Mucosa of rectum (tissue), 2 donors: ENCODE measurements at regions not wholly inside any gene's neighbourhood (a gene's known extent, or its start where the extent isn't known, plus 50 kb on each side); places are given as distances from the start of the nearest gene placed in this dataset.

Experiments
- H3K27ac ChIP-seq, 2 donors: one replicate each; pipeline ENCODE4 v1.7.0; 2013; ENCODE audit warnings: inconsistent platforms in 2 of 2, low read depth in 2 of 2, low read length in 2 of 2
- H3K27me3 ChIP-seq, 2 donors: one replicate each; pipeline ENCODE4 v1.7.0; 2013; ENCODE audit warnings: low read length in 2 of 2; ENCODE audit not compliant: control insufficient read depth in 2 of 2, insufficient read depth in 2 of 2
- H3K36me3 ChIP-seq, 2 donors: one replicate each; pipeline ENCODE4 v1.7.0; 2013; ENCODE audit warnings: low read length in 2 of 2; ENCODE audit not compliant: control insufficient read depth in 2 of 2, insufficient read depth in 2 of 2
- H3K4me1 ChIP-seq, 2 donors: one replicate each; pipeline ENCODE4 v1.7.0; 2013; ENCODE audit warnings: low read length in 2 of 2, mild to moderate bottlenecking in 1 of 2; ENCODE audit not compliant: control insufficient read depth in 2 of 2, insufficient read depth in 2 of 2
- H3K4me3 ChIP-seq, 2 donors: one replicate each; pipeline ENCODE4 v1.7.0; 2013; ENCODE audit warnings: low read length in 2 of 2
- H3K9ac ChIP-seq, 2 donors: one replicate each; pipeline ENCODE4 v1.7.0; 2013; ENCODE audit warnings: low read length in 2 of 2, low read depth in 1 of 2, mild to moderate bottlenecking in 1 of 2
- H3K9me3 ChIP-seq, 2 donors: one replicate each; pipeline ENCODE4 v1.7.0; 2013; ENCODE audit warnings: low read length in 2 of 2; ENCODE audit not compliant: control insufficient read depth in 2 of 2
- donor health status: healthy.
- donor health status: Normal muscosa, but diverticular disease.

GRCh38 chr7:69504733-69505420, 93.4 kb upstream of the AUTS2 start:
- Histone ChIP-seq H3K9me3 (no peaks in the 10 kb centered on the region), H3K36me3 (no peaks in the 10 kb centered on the region), H3K27ac (no peak overlapping the region), H3K27me3 (no peaks in the 10 kb centered on the region), H3K4me3 (no peak overlapping the region), H3K4me1 (no peaks in the 10 kb centered on the region), H3K9ac (no peak overlapping the region)

GRCh38 chr7:69508736-69509135, 89.5 kb upstream of the AUTS2 start:
- Histone ChIP-seq H3K27ac (no peak overlapping the region), H3K9me3 (no peaks in the 10 kb centered on the region), H3K4me3 (no peak overlapping the region), H3K4me1 (no peaks in the 10 kb centered on the region), H3K36me3 (no peaks in the 10 kb centered on the region), H3K27me3 (no peaks in the 10 kb centered on the region), H3K9ac (no peak overlapping the region)

- Histone ChIP-seq H3K27ac (no peak overlapping the region), H3K36me3 (no peaks in the 10 kb centered on the region), H3K9ac (no peak overlapping the region), H3K27me3 (no peaks in the 10 kb centered on the region), H3K9me3 (no peaks in the 10 kb centered on the region), H3K4me1 (no peaks in the 10 kb centered on the region), H3K4me3 (no peak overlapping the region)
These were observed 88.2 kb upstream of the AUTS2 start for GRCh38 chr7:69510114-69510513.

- Histone ChIP-seq H3K9me3 (no peaks in the 10 kb centered on the region), H3K27me3 (no peaks in the 10 kb centered on the region)
These were observed 82.6 kb upstream of the AUTS2 start for GRCh38 chr7:69515495-69516212.

GRCh38 chr7:69516238-69516820, 81.9 kb upstream of the AUTS2 start:
- Histone ChIP-seq H3K36me3 (no peaks in the 10 kb centered on the region), H3K27ac (no peak overlapping the region), H3K9ac (no peak overlapping the region), H3K27me3 (no peaks in the 10 kb centered on the region), H3K4me3 (no peak overlapping the region), H3K9me3 (no peaks in the 10 kb centered on the region), H3K4me1 (no peaks in the 10 kb centered on the region)

More at GRCh38 chr7:69515495-69516212, 82.6 kb upstream of the AUTS2 start:
- H3K9ac ChIP-seq, result no peak overlapping the region
- H3K4me3 ChIP-seq, result no peak overlapping the region
- no peak overlapping the region for H3K27ac ChIP-seq
- no peaks in the 10 kb centered on the region for H3K4me1 ChIP-seq
- no peaks in the 10 kb centered on the region for H3K36me3 ChIP-seq

GRCh38 chr7:69517985-69518704, 80.1 kb upstream of the AUTS2 start:
- Histone ChIP-seq H3K36me3 (no peaks in the 10 kb centered on the region), H3K4me1 (no peaks in the 10 kb centered on the region), H3K9me3 (no peaks in the 10 kb centered on the region), H3K9ac (no peak overlapping the region), H3K27me3 (no peaks in the 10 kb centered on the region), H3K4me3 (no peak overlapping the region), H3K27ac (no peak overlapping the region)

GRCh38 chr7:69518705-69519077, 79.6 kb upstream of the AUTS2 start:
- Histone ChIP-seq H3K27ac (no peak overlapping the region), H3K36me3 (no peaks in the 10 kb centered on the region), H3K9ac (no peak overlapping the region), H3K4me3 (no peak overlapping the region), H3K27me3 (no peaks in the 10 kb centered on the region), H3K4me1 (no peaks in the 10 kb centered on the region), H3K9me3 (no peaks in the 10 kb centered on the region)

GRCh38 chr7:69526570-69526969, 71.7 kb upstream of the AUTS2 start:
- H3K4me1 ChIP-seq, result no peaks in the 10 kb centered on the region
- H3K27me3 ChIP-seq, result no peaks in the 10 kb centered on the region
- no peak overlapping the region for H3K27ac ChIP-seq
- no peaks in the 10 kb centered on the region for H3K36me3 ChIP-seq
- H3K9ac ChIP-seq, result no peak overlapping the region
- H3K4me3 ChIP-seq, result no peak overlapping the region
- no peaks in the 10 kb centered on the region for H3K9me3 ChIP-seq

- Histone ChIP-seq H3K27me3 (no peaks in the 10 kb centered on the region), H3K4me1 (no peaks in the 10 kb centered on the region), H3K4me3 (no peak overlapping the region), H3K27ac (no peak overlapping the region), H3K9ac (no peak overlapping the region), H3K9me3 (no peaks in the 10 kb centered on the region), H3K36me3 (no peaks in the 10 kb centered on the region)
These were observed 70.6 kb upstream of the AUTS2 start for GRCh38 chr7:69527706-69528105.

GRCh38 chr7:69531050-69531449, 67.2 kb upstream of the AUTS2 start:
- Histone ChIP-seq H3K9ac (no peak overlapping the region), H3K9me3 (no peaks in the 10 kb centered on the region), H3K4me1 (no peaks in the 10 kb centered on the region), H3K27me3 (no peaks in the 10 kb centered on the region), H3K4me3 (no peak overlapping the region), H3K36me3 (no peaks in the 10 kb centered on the region), H3K27ac (no peak overlapping the region)
